ENCODE measurements at regions not wholly inside any gene's neighbourhood (a gene's known extent, or its start where the extent isn't known, plus 50 kb on each side); places are given as distances from the start of the nearest gene placed in this dataset.

GRCh38 chr2:12918138-12918834, 201.6 kb downstream of the TRIB2 start:
- DNase-seq (ENCODE audit: low read depth in 1 of 2, low spot score in 2 of 2) = no peak
- Histone ChIP-seq H2AFZ (ENCODE audit: low read length) (no peak overlapping the region), H2AK5ac (ENCODE audit: low read depth, low read length) (no peak overlapping the region), H3K27me3 (replicated peaks in 1 of 4; ENCODE audit: control insufficient read depth in 3 of 4, extremely low read depth in 1 of 4, insufficient read depth in 3 of 4, low read length in 3 of 4) (no peaks in the 10 kb centered on the region), H2BK20ac (ENCODE audit: low read length) (no peak overlapping the region), H4K91ac (replicated peaks; ENCODE audit: insufficient read length, low read length) (no peak overlapping the region), H3K27ac (ENCODE audit: low read depth, low read length) (no peak overlapping the region), H2BK12ac (ENCODE audit: low read depth, low read length) (no peak overlapping the region), H3K36me3 (ENCODE audit: control insufficient read depth in 2 of 4, insufficient read depth in 4 of 4, low read length in 3 of 4) (no peaks in the 10 kb centered on the region), H4K8ac (ENCODE audit: extremely low read depth, insufficient read depth, low read length) (no peak overlapping the region), H3K79me1 (ENCODE audit: low read depth, low read length) (no peaks in the 10 kb centered on the region), H3K23ac (ENCODE audit: insufficient read length) (no peak overlapping the region), H3K4ac (replicated peaks; ENCODE audit: insufficient read length, low read depth, low read length) (no peak overlapping the region), H3K79me2 (ENCODE audit: control insufficient read depth in 1 of 2, insufficient read depth in 2 of 2, low read length in 2 of 2) (no peaks in the 10 kb centered on the region), H4K5ac (ENCODE audit: insufficient read length, low read depth, low read length) (no peak overlapping the region), H3K14ac (ENCODE audit: insufficient read length) (no peak overlapping the region), H3K4me2 (ENCODE audit: insufficient read depth in 1 of 2, low read depth in 2 of 2, low read length in 2 of 2) (no peak overlapping the region), H3K9me3 (ENCODE audit: insufficient read depth in 2 of 2, low read depth in 1 of 2, low read length in 1 of 2) (no peaks in the 10 kb centered on the region), H2BK15ac (ENCODE audit: low read length) (no peak overlapping the region), H3K4me3 (ENCODE audit: extremely low read depth in 1 of 4, insufficient read depth in 2 of 4, low read depth in 3 of 4, low read length in 4 of 4) (no peak overlapping the region), H3K56ac (replicated peaks; ENCODE audit: insufficient read length, low read depth, low read length) (no peak overlapping the region), H3K9ac (replicated peaks in 1 of 4; ENCODE audit: extremely low read depth in 1 of 4, low read depth in 3 of 4, low read length in 3 of 4) (no peak overlapping the region), H2BK5ac (ENCODE audit: low read depth, low read length) (no peak overlapping the region), H3K23me2 (ENCODE audit: low read depth, low read length) (no peaks in the 10 kb centered on the region), H2BK120ac (replicated peaks; ENCODE audit: low read depth, low read length) (no peak overlapping the region), H3K18ac (ENCODE audit: extremely low read depth, low read length) (no peak overlapping the region), H4K20me1 (replicated peaks in 1 of 2; ENCODE audit: control insufficient read depth in 1 of 2, insufficient read depth in 2 of 2, low read length in 2 of 2) (no peaks in the 10 kb centered on the region), H3K4me1 (replicated peaks in 1 of 4; ENCODE audit: control insufficient read depth in 3 of 4, insufficient read depth in 4 of 4, low read length in 3 of 4) (no peaks in the 10 kb centered on the region)
- WGBS, 2 experiments (ENCODE audit: extremely low coverage in 1 of 2, insufficient coverage in 1 of 2, insufficient read length in 1 of 2, insufficient replicate concordance in 2 of 2, low coverage in 1 of 2, low lambda C conversion rate in 2 of 2, missing lambda C conversion rate in 1 of 2) = 91% methylated on average over 7 of the region's 7 CpGs; no CpG with 5 or more reads in 1 of the 2 experiments
- POLR2A ChIA-PET (ENCODE audit: partially characterized antibody) = no interaction called here
- CTCF ChIA-PET (ENCODE audit: partially characterized antibody) = interaction anchor here (1.6 to 3.9 kb wide), 2 partner anchors 12 to 13 kb away, joined by 7 to 29 read pairs; no protein-coding TSS in a partner anchor
- no peak for FAIRE-seq
- TF ChIP-seq TAF1 (IDR thresholded peaks at IDR 0.05; ENCODE audit: low read depth, low read length) (no peak), RAD21 (IDR thresholded peaks at IDR 0.05 in 1 of 2, conservative IDR thresholded peaks at IDR 0.05 in 1 of 2; ENCODE audit: low read depth in 2 of 2, low read length in 2 of 2) (no peak)

Measured in H1 (cell line).